Naive B cell (primary cell): ENCODE measurements at regions not wholly inside any gene's neighbourhood (a gene's known extent, or its start where the extent isn't known, plus 50 kb on each side); places are given as distances from the start of the nearest gene placed in this dataset.

ENCODE experiments used
- ATAC-seq, 2 donors: fragments of 150-1000 bp; cut with Tn5 transposase; 2 replicates each; pipeline ENCODE4 v1.10.0; 2021; ENCODE audit warnings: low read depth in 2 of 2, mild to moderate bottlenecking in 2 of 2, moderate library complexity in 2 of 2
- DNase-seq: peaks from one replicate; pipeline ENCODE4 v3.0.0; 2022
- H3K27ac Mint-ChIP-seq, 6 donors: one replicate each; pipeline ENCODE4 v1.8.0; 2020 to 2022; ENCODE audit warnings: mild to moderate bottlenecking in 6 of 6, mixed read lengths in 6 of 6, moderate library complexity in 5 of 6, inconsistent platforms in 2 of 6
- H3K27me3 Mint-ChIP-seq, 3 donors: one replicate each; pipeline ENCODE4 v1.8.0; 2021 to 2022; ENCODE audit warnings: mixed read lengths in 3 of 3, mild to moderate bottlenecking in 1 of 3
- H3K36me3 Mint-ChIP-seq, 2 donors: one replicate each; pipeline ENCODE4 v1.8.0; 2020 to 2022; ENCODE audit warnings: mixed read lengths in 2 of 2, inconsistent platforms in 1 of 2, mild to moderate bottlenecking in 1 of 2
- H3K4me1 Mint-ChIP-seq, 3 donors: one replicate each; pipeline ENCODE4 v1.8.0; 2020 to 2022; ENCODE audit warnings: mixed read lengths in 3 of 3, inconsistent platforms in 1 of 3, mild to moderate bottlenecking in 1 of 3, moderate library complexity in 1 of 3
- H3K4me3 Mint-ChIP-seq, 8 donors: one replicate each; pipeline ENCODE4 v1.8.0; 2020 to 2022; ENCODE audit warnings: mild to moderate bottlenecking in 8 of 8, mixed read lengths in 8 of 8, moderate library complexity in 8 of 8, inconsistent platforms in 2 of 8
- H3K9me3 Mint-ChIP-seq, 7 donors: one replicate each; pipeline ENCODE4 v1.8.0; 2020 to 2022; ENCODE audit warnings: mixed read lengths in 7 of 7, mild to moderate bottlenecking in 5 of 7, inconsistent platforms in 2 of 7, moderate library complexity in 1 of 7

GRCh38 chr14:48747561-48748089 lies 838.6 kb downstream of the RPS29 start:
- ATAC-seq (no peak), DNase-seq (no peak)
- Mint-ChIP-seq H3K27me3 (no peaks in the 10 kb centered on the region), H3K27ac (no peak overlapping the region), H3K4me3 (no peak overlapping the region), H3K9me3 (peaks cover 0 to 3% (median 0%) of the 10 kb centered on the region in 7 donors), H3K4me1 (no peaks in the 10 kb centered on the region), H3K36me3 (no peaks in the 10 kb centered on the region)

GRCh38 chr14:48744202-48744601 lies 842.0 kb downstream of the RPS29 start:
- Mint-ChIP-seq H3K9me3 (peaks cover 0 to 3% (median 0%) of the 10 kb centered on the region in 7 donors), H3K36me3 (no peaks in the 10 kb centered on the region), H3K27me3 (peaks cover 0 to 6% (median 0%) of the 10 kb centered on the region in 3 donors), H3K4me3 (no peak overlapping the region), H3K4me1 (no peaks in the 10 kb centered on the region), H3K27ac (no peak overlapping the region)
- no peak for ATAC-seq
- DNase-seq: no peak

GRCh38 chr14:48738186-48738925 lies 847.8 kb downstream of the RPS29 start:
- H3K4me3 Mint-ChIP-seq: no peak overlapping the region
- ATAC-seq: no peak
- H3K9me3 Mint-ChIP-seq: peaks cover 6 to 20% (median 15%) of the 10 kb centered on the region in 7 donors

GRCh38 chr14:48735607-48736006 lies 850.6 kb downstream of the RPS29 start:
- Mint-ChIP-seq H3K4me1 (no peaks in the 10 kb centered on the region), H3K36me3 (no peaks in the 10 kb centered on the region), H3K9me3 (peaks cover 6 to 23% (median 16%) of the 10 kb centered on the region in 7 donors), H3K27me3 (peaks cover 0 to 6% (median 0%) of the 10 kb centered on the region in 3 donors), H3K27ac (no peak overlapping the region), H3K4me3 (no peak overlapping the region)
- ATAC-seq (no peak), DNase-seq (no peak)

More at GRCh38 chr14:48738186-48738925, 847.8 kb downstream of the RPS29 start:
- Mint-ChIP-seq H3K27ac (no peak overlapping the region), H3K4me1 (no peaks in the 10 kb centered on the region), H3K36me3 (no peaks in the 10 kb centered on the region), H3K27me3 (peaks cover 0 to 6% (median 0%) of the 10 kb centered on the region in 3 donors)
- no peak for DNase-seq

- H3K4me3 Mint-ChIP-seq: no peak overlapping the region
- no peak for DNase-seq
- H3K4me1 Mint-ChIP-seq: no peaks in the 10 kb centered on the region
- H3K9me3 Mint-ChIP-seq: peaks cover 6 to 23% (median 16%) of the 10 kb centered on the region in 7 donors
- ATAC-seq: no peak
- no peaks in the 10 kb centered on the region for H3K36me3 Mint-ChIP-seq
- no peak overlapping the region for H3K27ac Mint-ChIP-seq
- no peaks in the 10 kb centered on the region for H3K27me3 Mint-ChIP-seq
Measured at GRCh38 chr14:48731260-48731659, 854.9 kb downstream of the RPS29 start.

GRCh38 chr14:48726080-48726642 lies 860.0 kb downstream of the RPS29 start:
- DNase-seq: no peak
- Mint-ChIP-seq H3K27ac (peak overlapping the region in 1 of 6 donors; percentile 54), H3K27me3 (no peaks in the 10 kb centered on the region), H3K4me3 (no peak overlapping the region), H3K4me1 (no peaks in the 10 kb centered on the region), H3K36me3 (no peaks in the 10 kb centered on the region), H3K9me3 (no peaks in the 10 kb centered on the region)
- no peak for ATAC-seq

GRCh38 chr14:48725051-48725734 lies 861.0 kb downstream of the RPS29 start:
- H3K4me1 Mint-ChIP-seq: no peaks in the 10 kb centered on the region
- no peaks in the 10 kb centered on the region for H3K36me3 Mint-ChIP-seq
- H3K27ac Mint-ChIP-seq: no peak overlapping the region
- ATAC-seq (no peak), DNase-seq (no peak)
- H3K9me3 Mint-ChIP-seq: no peaks in the 10 kb centered on the region
- H3K27me3 Mint-ChIP-seq: no peaks in the 10 kb centered on the region
- no peak overlapping the region for H3K4me3 Mint-ChIP-seq

- ATAC-seq (no peak), DNase-seq (no peak)
- H3K9me3 Mint-ChIP-seq: no peaks in the 10 kb centered on the region
- H3K4me3 Mint-ChIP-seq: no peak overlapping the region
- H3K27ac Mint-ChIP-seq: no peak overlapping the region
- H3K4me1 Mint-ChIP-seq: no peaks in the 10 kb centered on the region
- H3K27me3 Mint-ChIP-seq: no peaks in the 10 kb centered on the region
- H3K36me3 Mint-ChIP-seq: no peaks in the 10 kb centered on the region
Measured at GRCh38 chr14:48723841-48724495, 862.2 kb downstream of the RPS29 start.

GRCh38 chr14:48714366-48714765 lies 871.8 kb downstream of the RPS29 start:
- H3K9me3 Mint-ChIP-seq: peaks cover 0 to 1% (median 0%) of the 10 kb centered on the region in 7 donors
- no peak for DNase-seq
- no peaks in the 10 kb centered on the region for H3K4me1 Mint-ChIP-seq
- H3K36me3 Mint-ChIP-seq: no peaks in the 10 kb centered on the region
- H3K4me3 Mint-ChIP-seq: no peak overlapping the region
- H3K27ac Mint-ChIP-seq: no peak overlapping the region
- no peaks in the 10 kb centered on the region for H3K27me3 Mint-ChIP-seq
- ATAC-seq: no peak

GRCh38 chr14:48710133-48710532 lies 876.0 kb downstream of the RPS29 start:
- no peak overlapping the region for H3K4me3 Mint-ChIP-seq
- no peak for ATAC-seq
- H3K27me3 Mint-ChIP-seq: no peaks in the 10 kb centered on the region
- H3K27ac Mint-ChIP-seq: no peak overlapping the region
- no peaks in the 10 kb centered on the region for H3K36me3 Mint-ChIP-seq
- H3K9me3 Mint-ChIP-seq: peaks cover 0 to 2% (median 0%) of the 10 kb centered on the region in 7 donors
- no peak for DNase-seq
- H3K4me1 Mint-ChIP-seq: no peaks in the 10 kb centered on the region

GRCh38 chr14:48709277-48709785 lies 876.8 kb downstream of the RPS29 start:
- peaks cover 0 to 2% (median 0%) of the 10 kb centered on the region in 7 donors for H3K9me3 Mint-ChIP-seq
- DNase-seq (no peak), ATAC-seq (no peak)
- H3K36me3 Mint-ChIP-seq: no peaks in the 10 kb centered on the region
- H3K4me1 Mint-ChIP-seq: no peaks in the 10 kb centered on the region
- no peaks in the 10 kb centered on the region for H3K27me3 Mint-ChIP-seq
- H3K27ac Mint-ChIP-seq: no peak overlapping the region
- H3K4me3 Mint-ChIP-seq: no peak overlapping the region

- no peak overlapping the region for H3K4me3 Mint-ChIP-seq
- ATAC-seq (no peak), DNase-seq (no peak)
Measured at GRCh38 chr14:48704639-48705038, 881.5 kb downstream of the RPS29 start.

GRCh38 chr14:48703728-48704467 lies 882.3 kb downstream of the RPS29 start:
- Mint-ChIP-seq H3K4me3 (no peak overlapping the region), H3K27ac (no peak overlapping the region), H3K27me3 (no peaks in the 10 kb centered on the region), H3K36me3 (no peaks in the 10 kb centered on the region), H3K4me1 (no peaks in the 10 kb centered on the region), H3K9me3 (peaks cover 0 to 16% (median 4%) of the 10 kb centered on the region in 7 donors)
- no peak for ATAC-seq
- DNase-seq: no peak

More at GRCh38 chr14:48704639-48705038, 881.5 kb downstream of the RPS29 start:
- Mint-ChIP-seq H3K27ac (no peak overlapping the region), H3K36me3 (no peaks in the 10 kb centered on the region), H3K9me3 (peaks cover 0 to 10% (median 3%) of the 10 kb centered on the region in 7 donors), H3K27me3 (no peaks in the 10 kb centered on the region), H3K4me1 (no peaks in the 10 kb centered on the region)
